GM18861 (cell line): ENCODE measurements at regions not wholly inside any gene's neighbourhood (a gene's known extent, or its start where the extent isn't known, plus 50 kb on each side); places are given as distances from the start of the nearest gene placed in this dataset.
"Not testable (repeated sequence)": the region's sequence is repeated elsewhere in the genome, so short reads cannot be mapped to it uniquely, and the experiment has no call there.

Experiments used
- ATAC-seq: cut with Tn5 transposase; IDR thresholded peaks from one replicate; pipeline ENCODE4 v1.9.1; 2021; ENCODE audit not compliant: unreplicated experiment

- no peak for ATAC-seq
Measured at GRCh38 chr11:38176686-38177322, 1578.8 kb upstream of the RAG2 start.

GRCh38 chr11:38173676-38174075 lies 1575.6 kb upstream of the RAG2 start:
- no peak for ATAC-seq

GRCh38 chr11:38169286-38169685 lies 1571.2 kb upstream of the RAG2 start:
- ATAC-seq, result no peak

GRCh38 chr11:38163526-38163925 lies 1565.5 kb upstream of the RAG2 start:
- ATAC-seq, result no peak

GRCh38 chr11:38160433-38160832 lies 1562.4 kb upstream of the RAG2 start:
- no peak for ATAC-seq

- no peak for ATAC-seq
Measured at GRCh38 chr11:38159038-38159437, 1561.0 kb upstream of the RAG2 start.

GRCh38 chr11:38156495-38157146 lies 1558.6 kb upstream of the RAG2 start:
- ATAC-seq, result no peak

- ATAC-seq, result no peak
Measured at GRCh38 chr11:38155856-38156255, 1557.8 kb upstream of the RAG2 start.

- no peak for ATAC-seq
Measured at GRCh38 chr11:38153985-38154384, 1555.9 kb upstream of the RAG2 start.

- ATAC-seq, result no peak
Measured at GRCh38 chr11:38143852-38144251, 1545.8 kb upstream of the RAG2 start.

GRCh38 chr11:38138972-38139371 lies 1540.9 kb upstream of the RAG2 start:
- no peak for ATAC-seq

GRCh38 chr11:38136887-38137286 lies 1538.9 kb upstream of the RAG2 start:
- no peak for ATAC-seq

GRCh38 chr11:38131535-38131934 lies 1533.5 kb upstream of the RAG2 start:
- no peak for ATAC-seq

GRCh38 chr11:38130976-38131375 lies 1532.9 kb upstream of the RAG2 start:
- ATAC-seq, result no peak

- ATAC-seq, result no peak
Measured at GRCh38 chr11:38130514-38130913, 1532.5 kb upstream of the RAG2 start.

- ATAC-seq, result no peak
Measured at GRCh38 chr11:38123673-38124072, 1525.6 kb upstream of the RAG2 start.

GRCh38 chr11:38116616-38117015 lies 1518.6 kb upstream of the RAG2 start:
- not testable (repeated sequence) for ATAC-seq

GRCh38 chr11:38115381-38115780 lies 1517.3 kb upstream of the RAG2 start:
- ATAC-seq, result not testable (repeated sequence)

- no peak for ATAC-seq
Measured at GRCh38 chr11:38100836-38101462, 1502.9 kb upstream of the RAG2 start.

- no peak for ATAC-seq
Measured at GRCh38 chr11:38095268-38095667, 1497.2 kb upstream of the RAG2 start.

GRCh38 chr11:38089726-38090125 lies 1491.7 kb upstream of the RAG2 start:
- no peak for ATAC-seq

GRCh38 chr11:38060920-38061319 lies 1462.9 kb upstream of the RAG2 start:
- no peak for ATAC-seq
